ENCODE measurements at regions not wholly inside any gene's neighbourhood (a gene's known extent, or its start where the extent isn't known, plus 50 kb on each side); places are given as distances from the start of the nearest gene placed in this dataset.

DNA sequence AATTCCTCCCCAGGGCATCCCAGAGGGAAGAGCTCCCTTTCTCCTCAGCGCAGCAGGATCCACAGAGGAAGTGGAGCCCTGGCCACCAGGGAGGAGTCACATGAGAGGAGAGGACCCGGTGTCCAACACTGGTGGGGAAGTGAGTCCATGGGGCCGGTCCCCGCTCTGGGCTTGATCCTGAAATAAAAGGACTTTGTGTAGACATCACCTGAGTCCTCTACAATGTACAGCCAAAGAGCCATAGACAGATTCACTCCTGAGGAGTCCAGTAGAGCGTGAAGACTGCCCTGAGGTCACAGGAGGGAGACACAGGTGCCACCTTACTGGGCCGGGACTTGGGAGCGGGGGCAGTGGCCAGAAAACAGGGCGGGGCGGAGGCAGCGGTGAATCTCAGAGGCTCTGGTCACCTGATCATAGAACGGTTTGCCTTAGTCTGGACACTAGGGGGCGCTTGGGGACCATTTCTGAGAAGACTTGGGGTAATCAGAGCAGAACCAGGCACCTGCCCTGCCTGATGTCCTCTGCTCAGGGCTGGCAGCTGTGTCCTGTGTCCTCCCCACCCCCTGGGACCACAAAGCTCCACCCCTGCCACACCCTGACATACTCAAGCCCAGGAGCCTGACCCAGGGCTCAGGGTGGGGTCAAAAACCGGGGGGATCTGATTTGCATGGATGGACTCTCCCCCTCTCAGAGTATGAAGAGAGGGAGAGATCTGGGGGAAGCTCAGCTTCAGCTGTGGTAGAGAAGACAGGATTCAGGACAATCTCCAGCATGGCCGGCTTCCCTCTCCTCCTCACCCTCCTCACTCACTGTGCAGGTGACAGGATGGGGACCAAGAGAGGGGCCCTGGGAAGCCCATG lies 112.7 kb downstream of the VPREB1 start (continued):
- TF ChIP-seq, protein P1, sequence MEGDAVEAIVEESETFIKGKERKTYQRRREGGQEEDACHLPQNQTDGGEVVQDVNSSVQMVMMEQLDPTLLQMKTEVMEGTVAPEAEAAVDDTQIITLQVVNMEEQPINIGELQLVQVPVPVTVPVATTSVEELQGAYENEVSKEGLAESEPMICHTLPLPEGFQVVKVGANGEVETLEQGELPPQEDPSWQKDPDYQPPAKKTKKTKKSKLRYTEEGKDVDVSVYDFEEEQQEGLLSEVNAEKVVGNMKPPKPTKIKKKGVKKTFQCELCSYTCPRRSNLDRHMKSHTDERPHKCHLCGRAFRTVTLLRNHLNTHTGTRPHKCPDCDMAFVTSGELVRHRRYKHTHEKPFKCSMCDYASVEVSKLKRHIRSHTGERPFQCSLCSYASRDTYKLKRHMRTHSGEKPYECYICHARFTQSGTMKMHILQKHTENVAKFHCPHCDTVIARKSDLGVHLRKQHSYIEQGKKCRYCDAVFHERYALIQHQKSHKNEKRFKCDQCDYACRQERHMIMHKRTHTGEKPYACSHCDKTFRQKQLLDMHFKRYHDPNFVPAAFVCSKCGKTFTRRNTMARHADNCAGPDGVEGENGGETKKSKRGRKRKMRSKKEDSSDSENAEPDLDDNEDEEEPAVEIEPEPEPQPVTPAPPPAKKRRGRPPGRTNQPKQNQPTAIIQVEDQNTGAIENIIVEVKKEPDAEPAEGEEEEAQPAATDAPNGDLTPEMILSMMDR (IDR thresholded peaks at IDR 0.05 in 2 of 3, conservative IDR thresholded peaks at IDR 0.05 in 1 of 3; ENCODE audit: insufficient read depth in 2 of 3, low read depth in 1 of 3, low read length in 3 of 3): peak; percentile 98 to 100 (median 99)
- TF ChIP-seq FOXA3 (CRISPR knock-in tag; conservative IDR thresholded peaks at IDR 0.05 in 1 of 2, IDR thresholded peaks at IDR 0.05 in 1 of 2): peak in 1 of 2 experiments; percentile 85; a peak in 1 of 4 replicates
- no peak for TF ChIP-seq FOXA1 (IDR thresholded peaks at IDR 0.05; ENCODE audit: borderline replicate concordance)
- peak; percentile 89 for TF ChIP-seq SMC3 (conservative IDR thresholded peaks at IDR 0.05; ENCODE audit: insufficient read depth, low read depth, low read length)
- no peak for TF ChIP-seq HES1 (IDR thresholded peaks at IDR 0.05; ENCODE audit: low read depth)
- TF ChIP-seq PYGO2 (tag; IDR thresholded peaks at IDR 0.05): no peak
- TF ChIP-seq, protein P2, sequence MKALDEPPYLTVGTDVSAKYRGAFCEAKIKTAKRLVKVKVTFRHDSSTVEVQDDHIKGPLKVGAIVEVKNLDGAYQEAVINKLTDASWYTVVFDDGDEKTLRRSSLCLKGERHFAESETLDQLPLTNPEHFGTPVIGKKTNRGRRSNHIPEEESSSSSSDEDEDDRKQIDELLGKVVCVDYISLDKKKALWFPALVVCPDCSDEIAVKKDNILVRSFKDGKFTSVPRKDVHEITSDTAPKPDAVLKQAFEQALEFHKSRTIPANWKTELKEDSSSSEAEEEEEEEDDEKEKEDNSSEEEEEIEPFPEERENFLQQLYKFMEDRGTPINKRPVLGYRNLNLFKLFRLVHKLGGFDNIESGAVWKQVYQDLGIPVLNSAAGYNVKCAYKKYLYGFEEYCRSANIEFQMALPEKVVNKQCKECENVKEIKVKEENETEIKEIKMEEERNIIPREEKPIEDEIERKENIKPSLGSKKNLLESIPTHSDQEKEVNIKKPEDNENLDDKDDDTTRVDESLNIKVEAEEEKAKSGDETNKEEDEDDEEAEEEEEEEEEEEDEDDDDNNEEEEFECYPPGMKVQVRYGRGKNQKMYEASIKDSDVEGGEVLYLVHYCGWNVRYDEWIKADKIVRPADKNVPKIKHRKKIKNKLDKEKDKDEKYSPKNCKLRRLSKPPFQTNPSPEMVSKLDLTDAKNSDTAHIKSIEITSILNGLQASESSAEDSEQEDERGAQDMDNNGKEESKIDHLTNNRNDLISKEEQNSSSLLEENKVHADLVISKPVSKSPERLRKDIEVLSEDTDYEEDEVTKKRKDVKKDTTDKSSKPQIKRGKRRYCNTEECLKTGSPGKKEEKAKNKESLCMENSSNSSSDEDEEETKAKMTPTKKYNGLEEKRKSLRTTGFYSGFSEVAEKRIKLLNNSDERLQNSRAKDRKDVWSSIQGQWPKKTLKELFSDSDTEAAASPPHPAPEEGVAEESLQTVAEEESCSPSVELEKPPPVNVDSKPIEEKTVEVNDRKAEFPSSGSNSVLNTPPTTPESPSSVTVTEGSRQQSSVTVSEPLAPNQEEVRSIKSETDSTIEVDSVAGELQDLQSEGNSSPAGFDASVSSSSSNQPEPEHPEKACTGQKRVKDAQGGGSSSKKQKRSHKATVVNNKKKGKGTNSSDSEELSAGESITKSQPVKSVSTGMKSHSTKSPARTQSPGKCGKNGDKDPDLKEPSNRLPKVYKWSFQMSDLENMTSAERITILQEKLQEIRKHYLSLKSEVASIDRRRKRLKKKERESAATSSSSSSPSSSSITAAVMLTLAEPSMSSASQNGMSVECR (CRISPR knock-in tag; IDR thresholded peaks at IDR 0.05): peak; percentile 70; the same call in 1 of the 2 replicates
- no peak for TF ChIP-seq PTTG1 (tag; IDR thresholded peaks at IDR 0.05; ENCODE audit: low read depth)
- no peak for TF ChIP-seq ZNF436 (CRISPR knock-in tag; IDR thresholded peaks at IDR 0.05)
- peak; percentile 88 for TF ChIP-seq EGR1 (conservative IDR thresholded peaks at IDR 0.05)
- peak; percentile 98 for TF ChIP-seq SREBF1 (IDR thresholded peaks at IDR 0.05; ENCODE audit: borderline replicate concordance, low read depth, low read length)
- TF ChIP-seq, protein P3, sequence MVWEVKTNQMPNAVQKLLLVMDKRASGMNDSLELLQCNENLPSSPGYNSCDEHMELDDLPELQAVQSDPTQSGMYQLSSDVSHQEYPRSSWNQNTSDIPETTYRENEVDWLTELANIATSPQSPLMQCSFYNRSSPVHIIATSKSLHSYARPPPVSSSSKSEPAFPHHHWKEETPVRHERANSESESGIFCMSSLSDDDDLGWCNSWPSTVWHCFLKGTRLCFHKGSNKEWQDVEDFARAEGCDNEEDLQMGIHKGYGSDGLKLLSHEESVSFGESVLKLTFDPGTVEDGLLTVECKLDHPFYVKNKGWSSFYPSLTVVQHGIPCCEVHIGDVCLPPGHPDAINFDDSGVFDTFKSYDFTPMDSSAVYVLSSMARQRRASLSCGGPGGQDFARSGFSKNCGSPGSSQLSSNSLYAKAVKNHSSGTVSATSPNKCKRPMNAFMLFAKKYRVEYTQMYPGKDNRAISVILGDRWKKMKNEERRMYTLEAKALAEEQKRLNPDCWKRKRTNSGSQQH (CRISPR knock-in tag; IDR thresholded peaks at IDR 0.05): 0 out of 2 replicates have a peak, but pooled peaks have one; percentile 7
- TF ChIP-seq RCOR1 (IDR thresholded peaks at IDR 0.05; ENCODE audit: borderline replicate concordance in 1 of 2, low read depth in 2 of 2, low read length in 2 of 2): peak; percentile 88 to 99
